GM23338 (cell line): ENCODE measurements at regions not wholly inside any gene's neighbourhood (a gene's known extent, or its start where the extent isn't known, plus 50 kb on each side); places are given as distances from the start of the nearest gene placed in this dataset.

ENCODE experiments used
- CREB1 ChIP-seq: fragments of 250-450 bp; sonication (Bioruptor Pico); IDR thresholded peaks from 2 replicates; pipeline ENCODE4 v1.5.0; 2020; ENCODE audit warnings: low read depth, mild to moderate bottlenecking, moderate library complexity
- CTCF ChIP-seq, 2 experiments: fragments of 200-600 bp in 1 of 2; sonication (generic) in 1 of 2; conservative IDR thresholded peaks; 2 replicates each; pipeline versions ENCODE4 v1.5.1 to v1.6.1; 2016 to 2017; ENCODE audit warnings: antibody characterized with exemption in 2 of 2, low read depth in 2 of 2, mild to moderate bottlenecking in 2 of 2, moderate library complexity in 1 of 2
- EZH2 ChIP-seq: fragments of 200-600 bp; sonication (generic); IDR thresholded peaks from one replicate; pipeline ENCODE4 v1.8.0; 2017; ENCODE audit warnings: antibody characterized with exemption, mild to moderate bottlenecking, low read depth; ENCODE audit not compliant: unreplicated experiment
- EZH2phosphoT487 ChIP-seq: fragments of 200-600 bp; sonication (generic); IDR thresholded peaks from one replicate; pipeline ENCODE4 v1.8.1; 2018; ENCODE audit warnings: antibody characterized with exemption; ENCODE audit not compliant: unreplicated experiment
- POLR2AphosphoS5 ChIP-seq: IDR thresholded peaks from 2 replicates; pipeline ENCODE4 v1.6.1; 2016; ENCODE audit warnings: antibody characterized with exemption, low read depth
- TF ChIP-seq, protein P1 (sequence below): IDR thresholded peaks from 2 replicates; pipeline ENCODE4 v1.6.1; 2016; ENCODE audit warnings: antibody characterized with exemption
- TF ChIP-seq, protein P2 (sequence below): IDR thresholded peaks from one replicate; pipeline ENCODE4 v1.6.1; 2018; ENCODE audit warnings: antibody characterized with exemption; ENCODE audit not compliant: unreplicated experiment
- TF ChIP-seq, protein P3 (sequence below): fragments of 250-450 bp; sonication (Bioruptor Pico); IDR thresholded peaks from 2 replicates; pipeline ENCODE4 v1.5.0; 2020; ENCODE audit warnings: mild to moderate bottlenecking, moderate library complexity

DNA sequence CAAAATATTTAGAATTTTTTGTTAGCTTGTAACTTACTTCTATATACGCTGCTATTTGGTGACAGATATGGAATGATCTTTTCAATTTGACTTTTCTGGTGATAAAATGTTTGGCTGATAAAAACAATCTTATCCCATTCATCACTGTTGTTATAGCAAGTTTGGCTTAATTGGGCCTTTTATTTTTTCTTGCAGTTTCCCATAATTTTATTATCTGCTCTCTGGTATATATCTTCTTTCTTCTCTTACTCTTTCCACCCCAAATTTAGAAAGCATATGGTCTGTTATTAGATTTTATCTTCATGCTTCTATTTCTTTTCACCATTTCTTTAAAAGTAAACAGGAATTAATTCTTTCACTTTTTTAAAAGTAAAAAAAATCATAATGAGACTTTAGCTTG lies 474.4 kb downstream of the TLE1 start:
- TF ChIP-seq CTCF (conservative IDR thresholded peaks at IDR 0.05; ENCODE audit: low read depth in 2 of 2) (no peak), EZH2phosphoT487 (no peak), POLR2AphosphoS5 (no peak), CREB1 (CRISPR knock-in tag) (no peak), EZH2 (no peak)
- TF ChIP-seq, protein P1, sequence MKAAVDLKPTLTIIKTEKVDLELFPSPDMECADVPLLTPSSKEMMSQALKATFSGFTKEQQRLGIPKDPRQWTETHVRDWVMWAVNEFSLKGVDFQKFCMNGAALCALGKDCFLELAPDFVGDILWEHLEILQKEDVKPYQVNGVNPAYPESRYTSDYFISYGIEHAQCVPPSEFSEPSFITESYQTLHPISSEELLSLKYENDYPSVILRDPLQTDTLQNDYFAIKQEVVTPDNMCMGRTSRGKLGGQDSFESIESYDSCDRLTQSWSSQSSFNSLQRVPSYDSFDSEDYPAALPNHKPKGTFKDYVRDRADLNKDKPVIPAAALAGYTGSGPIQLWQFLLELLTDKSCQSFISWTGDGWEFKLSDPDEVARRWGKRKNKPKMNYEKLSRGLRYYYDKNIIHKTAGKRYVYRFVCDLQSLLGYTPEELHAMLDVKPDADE = no peak
- TF ChIP-seq, protein P2, sequence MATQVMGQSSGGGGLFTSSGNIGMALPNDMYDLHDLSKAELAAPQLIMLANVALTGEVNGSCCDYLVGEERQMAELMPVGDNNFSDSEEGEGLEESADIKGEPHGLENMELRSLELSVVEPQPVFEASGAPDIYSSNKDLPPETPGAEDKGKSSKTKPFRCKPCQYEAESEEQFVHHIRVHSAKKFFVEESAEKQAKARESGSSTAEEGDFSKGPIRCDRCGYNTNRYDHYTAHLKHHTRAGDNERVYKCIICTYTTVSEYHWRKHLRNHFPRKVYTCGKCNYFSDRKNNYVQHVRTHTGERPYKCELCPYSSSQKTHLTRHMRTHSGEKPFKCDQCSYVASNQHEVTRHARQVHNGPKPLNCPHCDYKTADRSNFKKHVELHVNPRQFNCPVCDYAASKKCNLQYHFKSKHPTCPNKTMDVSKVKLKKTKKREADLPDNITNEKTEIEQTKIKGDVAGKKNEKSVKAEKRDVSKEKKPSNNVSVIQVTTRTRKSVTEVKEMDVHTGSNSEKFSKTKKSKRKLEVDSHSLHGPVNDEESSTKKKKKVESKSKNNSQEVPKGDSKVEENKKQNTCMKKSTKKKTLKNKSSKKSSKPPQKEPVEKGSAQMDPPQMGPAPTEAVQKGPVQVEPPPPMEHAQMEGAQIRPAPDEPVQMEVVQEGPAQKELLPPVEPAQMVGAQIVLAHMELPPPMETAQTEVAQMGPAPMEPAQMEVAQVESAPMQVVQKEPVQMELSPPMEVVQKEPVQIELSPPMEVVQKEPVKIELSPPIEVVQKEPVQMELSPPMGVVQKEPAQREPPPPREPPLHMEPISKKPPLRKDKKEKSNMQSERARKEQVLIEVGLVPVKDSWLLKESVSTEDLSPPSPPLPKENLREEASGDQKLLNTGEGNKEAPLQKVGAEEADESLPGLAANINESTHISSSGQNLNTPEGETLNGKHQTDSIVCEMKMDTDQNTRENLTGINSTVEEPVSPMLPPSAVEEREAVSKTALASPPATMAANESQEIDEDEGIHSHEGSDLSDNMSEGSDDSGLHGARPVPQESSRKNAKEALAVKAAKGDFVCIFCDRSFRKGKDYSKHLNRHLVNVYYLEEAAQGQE = no peak
- TF ChIP-seq, protein P3, sequence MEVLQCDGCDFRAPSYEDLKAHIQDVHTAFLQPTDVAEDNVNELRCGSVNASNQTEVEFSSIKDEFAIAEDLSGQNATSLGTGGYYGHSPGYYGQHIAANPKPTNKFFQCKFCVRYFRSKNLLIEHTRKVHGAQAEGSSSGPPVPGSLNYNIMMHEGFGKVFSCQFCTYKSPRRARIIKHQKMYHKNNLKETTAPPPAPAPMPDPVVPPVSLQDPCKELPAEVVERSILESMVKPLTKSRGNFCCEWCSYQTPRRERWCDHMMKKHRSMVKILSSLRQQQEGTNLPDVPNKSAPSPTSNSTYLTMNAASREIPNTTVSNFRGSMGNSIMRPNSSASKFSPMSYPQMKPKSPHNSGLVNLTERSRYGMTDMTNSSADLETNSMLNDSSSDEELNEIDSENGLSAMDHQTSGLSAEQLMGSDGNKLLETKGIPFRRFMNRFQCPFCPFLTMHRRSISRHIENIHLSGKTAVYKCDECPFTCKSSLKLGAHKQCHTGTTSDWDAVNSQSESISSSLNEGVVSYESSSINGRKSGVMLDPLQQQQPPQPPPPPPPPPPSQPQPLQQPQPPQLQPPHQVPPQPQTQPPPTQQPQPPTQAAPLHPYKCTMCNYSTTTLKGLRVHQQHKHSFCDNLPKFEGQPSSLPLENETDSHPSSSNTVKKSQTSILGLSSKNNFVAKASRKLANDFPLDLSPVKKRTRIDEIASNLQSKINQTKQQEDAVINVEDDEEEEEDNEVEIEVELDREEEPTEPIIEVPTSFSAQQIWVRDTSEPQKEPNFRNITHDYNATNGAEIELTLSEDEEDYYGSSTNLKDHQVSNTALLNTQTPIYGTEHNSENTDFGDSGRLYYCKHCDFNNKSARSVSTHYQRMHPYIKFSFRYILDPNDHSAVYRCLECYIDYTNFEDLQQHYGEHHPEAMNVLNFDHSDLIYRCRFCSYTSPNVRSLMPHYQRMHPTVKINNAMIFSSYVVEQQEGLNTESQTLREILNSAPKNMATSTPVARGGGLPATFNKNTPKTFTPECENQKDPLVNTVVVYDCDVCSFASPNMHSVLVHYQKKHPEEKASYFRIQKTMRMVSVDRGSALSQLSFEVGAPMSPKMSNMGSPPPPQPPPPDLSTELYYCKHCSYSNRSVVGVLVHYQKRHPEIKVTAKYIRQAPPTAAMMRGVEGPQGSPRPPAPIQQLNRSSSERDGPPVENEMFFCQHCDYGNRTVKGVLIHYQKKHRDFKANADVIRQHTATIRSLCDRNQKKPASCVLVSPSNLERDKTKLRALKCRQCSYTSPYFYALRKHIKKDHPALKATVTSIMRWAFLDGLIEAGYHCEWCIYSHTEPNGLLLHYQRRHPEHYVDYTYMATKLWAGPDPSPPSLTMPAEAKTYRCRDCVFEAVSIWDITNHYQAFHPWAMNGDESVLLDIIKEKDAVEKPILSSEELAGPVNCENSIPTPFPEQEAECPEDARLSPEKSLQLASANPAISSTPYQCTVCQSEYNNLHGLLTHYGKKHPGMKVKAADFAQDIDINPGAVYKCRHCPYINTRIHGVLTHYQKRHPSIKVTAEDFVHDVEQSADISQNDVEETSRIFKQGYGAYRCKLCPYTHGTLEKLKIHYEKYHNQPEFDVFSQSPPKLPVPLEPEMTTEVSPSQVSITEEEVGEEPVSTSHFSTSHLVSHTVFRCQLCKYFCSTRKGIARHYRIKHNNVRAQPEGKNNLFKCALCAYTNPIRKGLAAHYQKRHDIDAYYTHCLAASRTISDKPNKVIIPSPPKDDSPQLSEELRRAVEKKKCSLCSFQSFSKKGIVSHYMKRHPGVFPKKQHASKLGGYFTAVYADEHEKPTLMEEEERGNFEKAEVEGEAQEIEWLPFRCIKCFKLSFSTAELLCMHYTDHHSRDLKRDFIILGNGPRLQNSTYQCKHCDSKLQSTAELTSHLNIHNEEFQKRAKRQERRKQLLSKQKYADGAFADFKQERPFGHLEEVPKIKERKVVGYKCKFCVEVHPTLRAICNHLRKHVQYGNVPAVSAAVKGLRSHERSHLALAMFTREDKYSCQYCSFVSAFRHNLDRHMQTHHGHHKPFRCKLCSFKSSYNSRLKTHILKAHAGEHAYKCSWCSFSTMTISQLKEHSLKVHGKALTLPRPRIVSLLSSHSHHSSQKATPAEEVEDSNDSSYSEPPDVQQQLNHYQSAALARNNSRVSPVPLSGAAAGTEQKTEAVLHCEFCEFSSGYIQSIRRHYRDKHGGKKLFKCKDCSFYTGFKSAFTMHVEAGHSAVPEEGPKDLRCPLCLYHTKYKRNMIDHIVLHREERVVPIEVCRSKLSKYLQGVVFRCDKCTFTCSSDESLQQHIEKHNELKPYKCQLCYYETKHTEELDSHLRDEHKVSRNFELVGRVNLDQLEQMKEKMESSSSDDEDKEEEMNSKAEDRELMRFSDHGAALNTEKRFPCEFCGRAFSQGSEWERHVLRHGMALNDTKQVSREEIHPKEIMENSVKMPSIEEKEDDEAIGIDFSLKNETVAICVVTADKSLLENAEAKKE (CRISPR knock-in tag) = no peak
